Astrocyte (in vitro differentiated cells and primary cell): ENCODE measurements at regions not wholly inside any gene's neighbourhood (a gene's known extent, or its start where the extent isn't known, plus 50 kb on each side); places are given as distances from the start of the nearest gene placed in this dataset.

ENCODE experiments used
- DNase-seq: peaks from one replicate; pipeline ENCODE4 v3.0.0-alpha.2; 2010; ENCODE audit warnings: low read depth
- FAIRE-seq: peaks from 2 replicates; lab custom pipeline; 2011; peaks lifted over from hg19 to GRCh38; lab: Jason Lieb, UNC
- H2AFZ ChIP-seq: 2 replicates; pipeline ENCODE4 v1.6.0; 2012; ENCODE audit warnings: low read depth, low read length, inconsistent platforms
- H3K27ac ChIP-seq: 2 replicates; pipeline ENCODE4 v1.5.1; 2011; ENCODE audit warnings: low read depth, low read length, inconsistent platforms
- H3K27me3 ChIP-seq: 2 replicates; pipeline ENCODE4 v1.6.0; 2011; ENCODE audit warnings: low read length, inconsistent platforms; ENCODE audit not compliant: insufficient read depth
- H3K36me3 ChIP-seq: 2 replicates; pipeline ENCODE4 v1.5.1; 2011; ENCODE audit warnings: low read length, inconsistent platforms; ENCODE audit not compliant: insufficient read depth
- H3K4me1 ChIP-seq: 2 replicates; pipeline ENCODE4 v1.5.1; 2011; ENCODE audit warnings: low read length, inconsistent platforms; ENCODE audit not compliant: insufficient read depth
- H3K4me2 ChIP-seq: 2 replicates; pipeline ENCODE4 v1.6.0; 2012; ENCODE audit warnings: low read length, inconsistent platforms
- H3K4me3 ChIP-seq: 2 replicates; pipeline ENCODE4 v1.5.1; 2011; ENCODE audit warnings: low read depth, mild to moderate bottlenecking, low read length, inconsistent platforms; ENCODE audit not compliant: insufficient read depth
- H3K79me2 ChIP-seq: 2 replicates; pipeline ENCODE4 v1.6.0; 2012; ENCODE audit warnings: mild to moderate bottlenecking, low read length, inconsistent platforms; ENCODE audit not compliant: insufficient read depth
- H3K9ac ChIP-seq: 2 replicates; pipeline ENCODE4 v1.6.0; 2012; ENCODE audit warnings: mild to moderate bottlenecking, low read length, inconsistent platforms
- H3K9me3 ChIP-seq: 2 replicates; pipeline ENCODE4 v1.5.1; 2012; ENCODE audit warnings: low read depth, mild to moderate bottlenecking, low read length, inconsistent platforms; ENCODE audit not compliant: insufficient read depth
- H4K20me1 ChIP-seq: 2 replicates; pipeline ENCODE4 v1.6.0; 2012; ENCODE audit warnings: low read length, inconsistent platforms; ENCODE audit not compliant: insufficient read depth
- H3K27ac Mint-ChIP-seq: one replicate; pipeline ENCODE4 v1.8.0; 2021; ENCODE audit warnings: mild to moderate bottlenecking, mixed read lengths; ENCODE audit not compliant: unreplicated experiment
- H3K27me3 Mint-ChIP-seq: one replicate; pipeline ENCODE4 v1.8.0; 2021; ENCODE audit warnings: low read depth, mixed read lengths; ENCODE audit not compliant: unreplicated experiment
- H3K36me3 Mint-ChIP-seq: one replicate; pipeline ENCODE4 v1.8.0; 2021; ENCODE audit warnings: low read depth, mixed read lengths; ENCODE audit not compliant: unreplicated experiment
- H3K4me1 Mint-ChIP-seq: one replicate; pipeline ENCODE4 v1.8.0; 2021; ENCODE audit warnings: low read depth, mixed read lengths; ENCODE audit not compliant: unreplicated experiment
- H3K4me3 Mint-ChIP-seq: one replicate; pipeline ENCODE4 v1.8.0; 2021; ENCODE audit warnings: mild to moderate bottlenecking, moderate library complexity, mixed read lengths; ENCODE audit not compliant: unreplicated experiment
- H3K9me3 Mint-ChIP-seq: one replicate; pipeline ENCODE4 v1.8.0; 2021; ENCODE audit warnings: mild to moderate bottlenecking, mixed read lengths; ENCODE audit not compliant: unreplicated experiment
- EZH2 ChIP-seq: IDR thresholded peaks from 2 replicates; pipeline ENCODE4 v1.6.1; 2012; ENCODE audit warnings: mild to moderate bottlenecking, low read length, inconsistent platforms; ENCODE audit not compliant: insufficient read depth
- TF ChIP-seq, protein P1 (sequence below): IDR thresholded peaks from 2 replicates; pipeline ENCODE4 v1.5.1; 2011; ENCODE audit warnings: low read depth, mild to moderate bottlenecking, inconsistent platforms, low read length, moderate library complexity; ENCODE audit not compliant: insufficient read depth

- no peaks in the 10 kb centered on the region for H3K9me3 ChIP-seq
- H3K36me3 ChIP-seq, result no peaks in the 10 kb centered on the region
- TF ChIP-seq EZH2, result no peak
- Mint-ChIP-seq H3K9me3 (no peaks in the 10 kb centered on the region), H3K27me3 (no peaks in the 10 kb centered on the region), H3K4me1 (peaks cover 5% of the 10 kb centered on the region), H3K27ac (no peak overlapping the region), H3K4me3 (no peak overlapping the region), H3K36me3 (no peaks in the 10 kb centered on the region)
- H3K27ac ChIP-seq, result no peak overlapping the region
- H3K4me2 ChIP-seq, result no peak overlapping the region
- no peak overlapping the region for H2AFZ ChIP-seq
- H3K4me1 ChIP-seq, result no peaks in the 10 kb centered on the region
- FAIRE-seq, result no peak
- H4K20me1 ChIP-seq, result no peaks in the 10 kb centered on the region
- no peak overlapping the region for H3K4me3 ChIP-seq
- H3K9ac ChIP-seq, result no peak overlapping the region
- H3K27me3 ChIP-seq, result no peaks in the 10 kb centered on the region
- no peaks in the 10 kb centered on the region for H3K79me2 ChIP-seq
- DNase-seq, result no peak
Measured at GRCh38 chr16:60407606-60408005, 1628.6 kb downstream of the CDH8 start.

DNA sequence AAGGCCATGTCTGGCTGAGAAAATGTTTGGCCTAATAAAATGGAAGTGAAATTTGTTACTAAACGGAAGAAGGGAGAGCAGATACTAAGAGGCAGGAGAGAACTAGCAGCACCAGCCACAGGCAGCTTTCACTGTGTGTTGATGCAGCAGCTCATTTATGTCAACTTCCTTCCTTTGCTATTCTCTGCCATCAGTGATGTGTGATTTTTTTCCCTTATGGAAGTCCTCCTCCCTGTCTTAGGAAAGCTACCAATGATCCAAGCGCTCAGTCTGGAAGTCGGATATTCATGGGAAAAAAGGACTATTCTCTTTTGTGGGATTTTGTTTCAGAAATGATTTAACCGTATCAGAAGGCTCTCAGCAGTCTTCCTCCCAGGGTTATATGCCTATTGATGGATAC is 1629.2 kb downstream of the CDH8 start:
- no peak overlapping the region for H3K4me2 ChIP-seq
- H3K4me1 Mint-ChIP-seq, result peaks cover 5% of the 10 kb centered on the region
- H3K9ac ChIP-seq, result no peak overlapping the region
- no peak overlapping the region for H3K4me3 ChIP-seq
- H2AFZ ChIP-seq, result no peak overlapping the region
- no peak overlapping the region for H3K27ac ChIP-seq
- H3K36me3 ChIP-seq, result no peaks in the 10 kb centered on the region
- H3K36me3 Mint-ChIP-seq, result no peaks in the 10 kb centered on the region
- TF ChIP-seq EZH2, result no peak
- TF ChIP-seq, protein P1, sequence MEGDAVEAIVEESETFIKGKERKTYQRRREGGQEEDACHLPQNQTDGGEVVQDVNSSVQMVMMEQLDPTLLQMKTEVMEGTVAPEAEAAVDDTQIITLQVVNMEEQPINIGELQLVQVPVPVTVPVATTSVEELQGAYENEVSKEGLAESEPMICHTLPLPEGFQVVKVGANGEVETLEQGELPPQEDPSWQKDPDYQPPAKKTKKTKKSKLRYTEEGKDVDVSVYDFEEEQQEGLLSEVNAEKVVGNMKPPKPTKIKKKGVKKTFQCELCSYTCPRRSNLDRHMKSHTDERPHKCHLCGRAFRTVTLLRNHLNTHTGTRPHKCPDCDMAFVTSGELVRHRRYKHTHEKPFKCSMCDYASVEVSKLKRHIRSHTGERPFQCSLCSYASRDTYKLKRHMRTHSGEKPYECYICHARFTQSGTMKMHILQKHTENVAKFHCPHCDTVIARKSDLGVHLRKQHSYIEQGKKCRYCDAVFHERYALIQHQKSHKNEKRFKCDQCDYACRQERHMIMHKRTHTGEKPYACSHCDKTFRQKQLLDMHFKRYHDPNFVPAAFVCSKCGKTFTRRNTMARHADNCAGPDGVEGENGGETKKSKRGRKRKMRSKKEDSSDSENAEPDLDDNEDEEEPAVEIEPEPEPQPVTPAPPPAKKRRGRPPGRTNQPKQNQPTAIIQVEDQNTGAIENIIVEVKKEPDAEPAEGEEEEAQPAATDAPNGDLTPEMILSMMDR, result no peak
- H3K27ac Mint-ChIP-seq, result no peak overlapping the region
- no peaks in the 10 kb centered on the region for H4K20me1 ChIP-seq
- no peaks in the 10 kb centered on the region for H3K9me3 ChIP-seq
- H3K9me3 Mint-ChIP-seq, result no peaks in the 10 kb centered on the region
- FAIRE-seq (no peak), DNase-seq (no peak)
- no peaks in the 10 kb centered on the region for H3K79me2 ChIP-seq
- no peaks in the 10 kb centered on the region for H3K4me1 ChIP-seq
- H3K4me3 Mint-ChIP-seq, result no peak overlapping the region
- H3K27me3 Mint-ChIP-seq, result no peaks in the 10 kb centered on the region
- no peaks in the 10 kb centered on the region for H3K27me3 ChIP-seq

GRCh38 chr16:60405286-60405685 is 1631.0 kb downstream of the CDH8 start:
- TF ChIP-seq EZH2, result no peak
- TF ChIP-seq, protein P1, result no peak
- H4K20me1 ChIP-seq, result no peaks in the 10 kb centered on the region
- FAIRE-seq (no peak), DNase-seq (no peak)
- H3K9ac ChIP-seq, result no peak overlapping the region
- H3K27ac ChIP-seq, result no peak overlapping the region
- H2AFZ ChIP-seq, result no peak overlapping the region
- H3K4me1 ChIP-seq, result no peaks in the 10 kb centered on the region
- H3K79me2 ChIP-seq, result no peaks in the 10 kb centered on the region
- Mint-ChIP-seq H3K4me3 (no peak overlapping the region), H3K27ac (no peak overlapping the region), H3K4me1 (peaks cover 5% of the 10 kb centered on the region), H3K27me3 (no peaks in the 10 kb centered on the region), H3K36me3 (no peaks in the 10 kb centered on the region), H3K9me3 (no peaks in the 10 kb centered on the region)
- H3K4me2 ChIP-seq, result no peak overlapping the region
- no peaks in the 10 kb centered on the region for H3K36me3 ChIP-seq
- H3K4me3 ChIP-seq, result no peak overlapping the region
- no peaks in the 10 kb centered on the region for H3K9me3 ChIP-seq
- H3K27me3 ChIP-seq, result no peaks in the 10 kb centered on the region
